Activated CD4-positive, alpha-beta memory T cell treated with anti-CD3 and anti-CD28 coated beads for 36 hours (primary cell): ENCODE measurements at regions not wholly inside any gene's neighbourhood (a gene's known extent, or its start where the extent isn't known, plus 50 kb on each side); places are given as distances from the start of the nearest gene placed in this dataset.

ENCODE experiments used
- CTCF ChIA-PET: fragments of 350-600 bp; sonication (Branson Sonifier 250); formaldehyde crosslinking; loops from one replicate; lab custom pipeline; 2021; ENCODE audit warnings: antibody characterized with exemption, inconsistent platforms; lab: Charles Lee
- POLR2A ChIA-PET: fragments of 350-600 bp; sonication (Branson Sonifier 250); formaldehyde crosslinking; loops from one replicate; lab custom pipeline; 2021; ENCODE audit warnings: antibody characterized with exemption; lab: Charles Lee
- DNase-seq: peaks from one replicate; pipeline ENCODE4 v3.0.0-alpha.2; 2020
- H3K27ac Mint-ChIP-seq: one replicate; pipeline ENCODE4 v1.8.0; 2021; ENCODE audit warnings: mixed read lengths
- H3K27me3 Mint-ChIP-seq: one replicate; pipeline ENCODE4 v1.8.0; 2021; ENCODE audit warnings: mixed read lengths
- H3K36me3 Mint-ChIP-seq: one replicate; pipeline ENCODE4 v1.8.0; 2021; ENCODE audit warnings: mixed read lengths
- H3K4me1 Mint-ChIP-seq: one replicate; pipeline ENCODE4 v1.8.0; 2021; ENCODE audit warnings: low read depth, mixed read lengths
- H3K4me3 Mint-ChIP-seq: one replicate; pipeline ENCODE4 v1.8.0; 2021; ENCODE audit warnings: mild to moderate bottlenecking, mixed read lengths
- H3K9me3 Mint-ChIP-seq: one replicate; pipeline ENCODE4 v1.8.0; 2021; ENCODE audit warnings: mixed read lengths
- intact Hi-C: fragments of 100-400 bp; cut with micrococcal nuclease; formaldehyde crosslinking; loops from one replicate; pipeline ENCODE4 v1.15.1; 2023

- CTCF ChIA-PET, result no interaction called here
- Mint-ChIP-seq H3K4me3 (no peak overlapping the region), H3K27ac (no peak overlapping the region), H3K4me1 (no peaks in the 10 kb centered on the region), H3K36me3 (no peaks in the 10 kb centered on the region), H3K27me3 (no peaks in the 10 kb centered on the region), H3K9me3 (no peaks in the 10 kb centered on the region)
- intact Hi-C loops, result no loop called here
- POLR2A ChIA-PET, result no interaction called here
- DNase-seq, result no peak
Measured at GRCh38 chr13:105569816-105570215, 965.6 kb downstream of the EFNB2 start.

DNA sequence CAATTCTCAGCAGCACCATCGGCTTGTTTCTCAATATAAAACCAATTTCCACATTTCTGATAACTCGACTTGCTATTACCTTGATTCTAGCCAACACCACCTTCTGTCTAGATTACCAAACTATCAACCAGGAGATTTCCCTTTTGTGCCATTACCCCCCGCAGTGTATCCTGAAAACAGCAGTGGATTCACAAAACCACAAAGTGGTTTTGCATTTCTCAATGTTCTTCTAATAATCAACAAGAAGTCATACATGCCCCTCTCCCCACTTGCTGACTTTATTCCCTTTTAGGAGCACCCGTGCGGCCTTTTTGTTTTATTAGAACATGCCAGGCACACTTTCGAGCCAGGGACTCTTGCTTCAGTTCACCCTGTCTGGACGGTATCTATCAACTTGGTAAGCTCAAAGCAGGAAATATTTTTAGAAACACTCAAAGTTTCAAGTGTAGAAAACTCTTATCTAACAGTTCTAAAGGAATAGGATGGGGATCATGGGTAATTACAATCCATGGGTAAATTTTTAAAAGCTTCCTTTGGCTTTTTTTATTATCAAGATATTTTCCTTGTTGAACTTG lies 967.4 kb downstream of the EFNB2 start:
- intact Hi-C loops, result no loop called here

DNA sequence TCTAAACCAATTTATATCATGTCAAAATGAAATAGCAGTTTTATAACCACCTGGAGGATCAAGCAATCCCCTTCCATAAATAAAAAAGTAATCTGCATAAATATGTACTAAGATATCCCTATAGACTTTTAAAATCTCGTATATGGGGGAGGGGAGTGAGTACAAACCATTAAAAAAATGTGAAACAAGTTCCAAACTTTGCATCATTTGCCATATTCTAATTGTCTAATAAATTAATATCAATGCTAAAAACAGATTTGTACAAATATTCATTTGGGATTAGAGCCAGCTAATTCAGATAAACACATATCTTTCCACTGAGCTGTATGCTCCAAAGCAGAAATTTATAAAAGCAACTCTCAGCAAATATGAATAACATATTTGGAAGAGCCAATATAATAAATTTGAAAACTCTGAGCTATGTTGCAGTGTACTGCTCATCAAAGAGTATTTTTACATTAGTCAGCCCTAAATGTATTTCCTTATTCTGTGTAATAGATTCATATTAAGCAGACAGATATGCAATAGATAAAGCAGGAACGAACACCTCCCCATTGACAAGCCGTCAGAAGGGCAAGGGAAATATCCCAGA lies 970.2 kb downstream of the EFNB2 start:
- Mint-ChIP-seq H3K27me3 (no peaks in the 10 kb centered on the region), H3K4me3 (no peak overlapping the region), H3K4me1 (no peaks in the 10 kb centered on the region), H3K36me3 (no peaks in the 10 kb centered on the region), H3K9me3 (no peaks in the 10 kb centered on the region), H3K27ac (no peak overlapping the region)
- no peak for DNase-seq
- ChIA-PET POLR2A (no interaction called here), CTCF (interaction anchor here (0.6 kb wide), 1 partner anchor 20 kb away, joined by 3 read pairs; no protein-coding TSS in a partner anchor)
- intact Hi-C loops, result no loop called here

More for the DNA sequence above, 967.4 kb downstream of the EFNB2 start:
- ChIA-PET POLR2A (no interaction called here), CTCF (no interaction called here)
- no peak for DNase-seq
- H3K4me1 Mint-ChIP-seq, result no peaks in the 10 kb centered on the region
- H3K4me3 Mint-ChIP-seq, result no peak overlapping the region
- H3K36me3 Mint-ChIP-seq, result no peaks in the 10 kb centered on the region
- H3K27ac Mint-ChIP-seq, result no peak overlapping the region
- no peaks in the 10 kb centered on the region for H3K27me3 Mint-ChIP-seq
- H3K9me3 Mint-ChIP-seq, result no peaks in the 10 kb centered on the region

DNA sequence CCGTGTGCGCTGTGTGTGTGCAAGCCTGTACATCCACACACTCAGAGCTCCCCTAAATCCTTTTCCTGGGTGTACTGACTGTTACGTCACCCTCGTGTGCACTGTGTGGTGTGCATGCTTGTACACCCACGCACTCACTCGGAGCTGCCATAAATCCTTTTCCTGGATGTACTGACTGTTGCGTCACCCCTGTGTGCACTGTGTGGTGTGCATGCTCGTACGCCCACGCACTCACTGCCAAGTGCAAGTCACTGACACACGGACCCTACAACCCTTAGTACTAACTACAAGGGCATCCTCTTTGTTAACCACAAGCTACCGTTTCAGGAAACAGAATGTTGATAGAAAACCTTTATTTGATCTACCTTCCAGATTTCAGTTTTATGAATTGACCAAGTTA lies 983.4 kb downstream of the EFNB2 start:
- CTCF ChIA-PET, result no interaction called here

GRCh38 chr13:105547851-105548250 lies 987.6 kb downstream of the EFNB2 start:
- Mint-ChIP-seq H3K27ac (no peak overlapping the region), H3K36me3 (no peaks in the 10 kb centered on the region), H3K4me1 (no peaks in the 10 kb centered on the region), H3K27me3 (no peaks in the 10 kb centered on the region), H3K4me3 (no peak overlapping the region), H3K9me3 (peaks cover 3% of the 10 kb centered on the region)
- POLR2A ChIA-PET, result no interaction called here
- DNase-seq, result no peak
- intact Hi-C loops, result no loop called here
- CTCF ChIA-PET, result no interaction called here

More for the DNA sequence above, 983.4 kb downstream of the EFNB2 start:
- POLR2A ChIA-PET, result no interaction called here
- intact Hi-C loops, result no loop called here
- H3K27ac Mint-ChIP-seq, result no peak overlapping the region
- H3K27me3 Mint-ChIP-seq, result no peaks in the 10 kb centered on the region
- no peaks in the 10 kb centered on the region for H3K4me1 Mint-ChIP-seq
- no peaks in the 10 kb centered on the region for H3K36me3 Mint-ChIP-seq
- H3K4me3 Mint-ChIP-seq, result no peak overlapping the region
- DNase-seq, result no peak
- no peaks in the 10 kb centered on the region for H3K9me3 Mint-ChIP-seq

DNA sequence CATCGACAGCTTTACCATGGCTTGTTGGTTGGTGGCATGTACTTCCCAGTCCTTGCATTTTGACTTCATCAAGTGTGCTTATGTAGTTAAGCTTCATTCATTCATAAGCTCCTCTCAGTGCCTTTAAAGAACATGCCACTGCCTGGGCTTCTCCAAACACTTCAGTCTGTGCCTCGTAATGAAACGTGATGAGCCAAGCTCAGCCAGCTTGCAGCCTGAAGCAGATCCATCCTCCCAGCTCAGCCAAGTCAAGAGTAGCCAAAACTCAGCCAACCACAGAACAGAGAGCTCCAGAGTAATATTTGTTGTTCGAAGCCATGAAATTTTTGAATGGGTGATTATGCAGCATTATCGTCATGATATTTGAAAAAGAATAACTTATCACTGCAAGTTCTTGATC lies 989.7 kb downstream of the EFNB2 start:
- Mint-ChIP-seq H3K4me3 (no peak overlapping the region), H3K9me3 (peaks cover 3% of the 10 kb centered on the region), H3K36me3 (no peaks in the 10 kb centered on the region), H3K4me1 (no peaks in the 10 kb centered on the region), H3K27me3 (no peaks in the 10 kb centered on the region), H3K27ac (no peak overlapping the region)
- POLR2A ChIA-PET, result no interaction called here
- CTCF ChIA-PET, result no interaction called here
- intact Hi-C loops, result no loop called here
- no peak for DNase-seq

- DNase-seq, result no peak
- Mint-ChIP-seq H3K27ac (no peak overlapping the region), H3K4me1 (no peaks in the 10 kb centered on the region), H3K27me3 (no peaks in the 10 kb centered on the region), H3K4me3 (no peak overlapping the region), H3K9me3 (peaks cover 3% of the 10 kb centered on the region), H3K36me3 (no peaks in the 10 kb centered on the region)
- ChIA-PET CTCF (no interaction called here), POLR2A (no interaction called here)
- intact Hi-C loops, result no loop called here
Measured at GRCh38 chr13:105543742-105544141, 991.7 kb downstream of the EFNB2 start.

- CTCF ChIA-PET, result no interaction called here
- no peaks in the 10 kb centered on the region for H3K27me3 Mint-ChIP-seq
- peaks cover 3% of the 10 kb centered on the region for H3K9me3 Mint-ChIP-seq
- intact Hi-C loops, result no loop called here
- POLR2A ChIA-PET, result no interaction called here
- no peak overlapping the region for H3K4me3 Mint-ChIP-seq
- DNase-seq, result no peak
- no peak overlapping the region for H3K27ac Mint-ChIP-seq
- H3K36me3 Mint-ChIP-seq, result no peaks in the 10 kb centered on the region
- H3K4me1 Mint-ChIP-seq, result no peaks in the 10 kb centered on the region
Measured at GRCh38 chr13:105541565-105541964, 993.9 kb downstream of the EFNB2 start.

GRCh38 chr13:105538346-105538745 lies 997.1 kb downstream of the EFNB2 start:
- Mint-ChIP-seq H3K27ac (no peak overlapping the region), H3K4me3 (no peak overlapping the region), H3K9me3 (no peaks in the 10 kb centered on the region), H3K4me1 (no peaks in the 10 kb centered on the region), H3K27me3 (no peaks in the 10 kb centered on the region), H3K36me3 (no peaks in the 10 kb centered on the region)
- POLR2A ChIA-PET, result no interaction called here
- CTCF ChIA-PET, result no interaction called here
- DNase-seq, result no peak
- intact Hi-C loops, result no loop called here

GRCh38 chr13:105537113-105537512 lies 998.3 kb downstream of the EFNB2 start:
- no peaks in the 10 kb centered on the region for H3K4me1 Mint-ChIP-seq
- ChIA-PET CTCF (no interaction called here), POLR2A (no interaction called here)
- H3K9me3 Mint-ChIP-seq, result no peaks in the 10 kb centered on the region
- H3K36me3 Mint-ChIP-seq, result no peaks in the 10 kb centered on the region
- intact Hi-C loops, result no loop called here
- no peak for DNase-seq
- no peaks in the 10 kb centered on the region for H3K27me3 Mint-ChIP-seq
- no peak overlapping the region for H3K27ac Mint-ChIP-seq
- no peak overlapping the region for H3K4me3 Mint-ChIP-seq

- intact Hi-C loops, result no loop called here
- H3K27ac Mint-ChIP-seq, result no peak overlapping the region
- DNase-seq, result no peak
- no peaks in the 10 kb centered on the region for H3K9me3 Mint-ChIP-seq
- H3K36me3 Mint-ChIP-seq, result no peaks in the 10 kb centered on the region
- no peaks in the 10 kb centered on the region for H3K27me3 Mint-ChIP-seq
- CTCF ChIA-PET, result no interaction called here
- POLR2A ChIA-PET, result no interaction called here
- H3K4me1 Mint-ChIP-seq, result no peaks in the 10 kb centered on the region
- no peak overlapping the region for H3K4me3 Mint-ChIP-seq
Measured at GRCh38 chr13:105530468-105530867, 1005.0 kb downstream of the EFNB2 start.

GRCh38 chr13:105527127-105527526 lies 1008.3 kb downstream of the EFNB2 start:
- H3K36me3 Mint-ChIP-seq, result no peaks in the 10 kb centered on the region
- no peaks in the 10 kb centered on the region for H3K9me3 Mint-ChIP-seq
- ChIA-PET POLR2A (no interaction called here), CTCF (interaction anchor here (1.2 kb wide), 1 partner anchor 11 kb away, joined by 3 read pairs; no protein-coding TSS in a partner anchor)
- no peaks in the 10 kb centered on the region for H3K4me1 Mint-ChIP-seq
- intact Hi-C loops, result no loop called here
- no peak overlapping the region for H3K4me3 Mint-ChIP-seq
- H3K27me3 Mint-ChIP-seq, result peaks cover 2% of the 10 kb centered on the region
- no peak overlapping the region for H3K27ac Mint-ChIP-seq
- no peak for DNase-seq

- intact Hi-C loops, result no loop called here
- POLR2A ChIA-PET, result no interaction called here
- no peak overlapping the region for H3K27ac Mint-ChIP-seq
- H3K4me1 Mint-ChIP-seq, result no peaks in the 10 kb centered on the region
- H3K9me3 Mint-ChIP-seq, result no peaks in the 10 kb centered on the region
- CTCF ChIA-PET, result no interaction called here
- H3K36me3 Mint-ChIP-seq, result no peaks in the 10 kb centered on the region
- no peak for DNase-seq
- no peak overlapping the region for H3K4me3 Mint-ChIP-seq
- no peaks in the 10 kb centered on the region for H3K27me3 Mint-ChIP-seq
Measured at GRCh38 chr13:105519771-105520170, 1015.7 kb downstream of the EFNB2 start.
